PC-9 (cell line): ENCODE measurements at regions not wholly inside any gene's neighbourhood (a gene's known extent, or its start where the extent isn't known, plus 50 kb on each side); places are given as distances from the start of the nearest gene placed in this dataset.

Source experiments
- EZH2 ChIP-seq: fragments of 200-600 bp; sonication (generic); IDR thresholded peaks from 2 replicates; pipeline ENCODE4 v1.8.0; 2017; ENCODE audit warnings: antibody characterized with exemption, low read depth
- TF ChIP-seq, protein P1 (sequence below): fragments of 200-600 bp; sonication (generic); conservative IDR thresholded peaks from 2 replicates; pipeline ENCODE4 v1.6.1; 2017; ENCODE audit warnings: mixed run types, antibody characterized with exemption, mild to moderate bottlenecking, moderate library complexity

DNA sequence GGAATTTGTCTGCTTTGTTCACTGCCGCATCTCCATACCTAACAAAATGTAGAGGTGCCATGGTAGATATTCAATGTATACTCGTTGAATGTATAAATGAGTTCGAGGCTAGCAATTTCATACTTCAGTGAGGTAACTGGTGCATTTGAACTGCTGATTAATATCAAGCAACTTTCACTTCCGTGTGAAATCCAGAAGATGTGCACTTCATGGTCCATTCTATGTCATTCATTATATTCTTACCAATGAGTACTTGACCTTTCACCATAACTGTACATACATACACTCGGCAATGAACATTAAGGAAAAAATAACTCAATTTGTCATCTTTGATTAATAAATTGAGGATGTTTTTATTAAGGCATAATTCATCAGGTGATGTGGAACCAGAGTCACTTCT, 598.5 kb downstream of the ZNF385D start:
- TF ChIP-seq, protein P1, sequence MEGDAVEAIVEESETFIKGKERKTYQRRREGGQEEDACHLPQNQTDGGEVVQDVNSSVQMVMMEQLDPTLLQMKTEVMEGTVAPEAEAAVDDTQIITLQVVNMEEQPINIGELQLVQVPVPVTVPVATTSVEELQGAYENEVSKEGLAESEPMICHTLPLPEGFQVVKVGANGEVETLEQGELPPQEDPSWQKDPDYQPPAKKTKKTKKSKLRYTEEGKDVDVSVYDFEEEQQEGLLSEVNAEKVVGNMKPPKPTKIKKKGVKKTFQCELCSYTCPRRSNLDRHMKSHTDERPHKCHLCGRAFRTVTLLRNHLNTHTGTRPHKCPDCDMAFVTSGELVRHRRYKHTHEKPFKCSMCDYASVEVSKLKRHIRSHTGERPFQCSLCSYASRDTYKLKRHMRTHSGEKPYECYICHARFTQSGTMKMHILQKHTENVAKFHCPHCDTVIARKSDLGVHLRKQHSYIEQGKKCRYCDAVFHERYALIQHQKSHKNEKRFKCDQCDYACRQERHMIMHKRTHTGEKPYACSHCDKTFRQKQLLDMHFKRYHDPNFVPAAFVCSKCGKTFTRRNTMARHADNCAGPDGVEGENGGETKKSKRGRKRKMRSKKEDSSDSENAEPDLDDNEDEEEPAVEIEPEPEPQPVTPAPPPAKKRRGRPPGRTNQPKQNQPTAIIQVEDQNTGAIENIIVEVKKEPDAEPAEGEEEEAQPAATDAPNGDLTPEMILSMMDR = no peak
- no peak for TF ChIP-seq EZH2
